ENCODE measurements at regions not wholly inside any gene's neighbourhood (a gene's known extent, or its start where the extent isn't known, plus 50 kb on each side); places are given as distances from the start of the nearest gene placed in this dataset.

DNA sequence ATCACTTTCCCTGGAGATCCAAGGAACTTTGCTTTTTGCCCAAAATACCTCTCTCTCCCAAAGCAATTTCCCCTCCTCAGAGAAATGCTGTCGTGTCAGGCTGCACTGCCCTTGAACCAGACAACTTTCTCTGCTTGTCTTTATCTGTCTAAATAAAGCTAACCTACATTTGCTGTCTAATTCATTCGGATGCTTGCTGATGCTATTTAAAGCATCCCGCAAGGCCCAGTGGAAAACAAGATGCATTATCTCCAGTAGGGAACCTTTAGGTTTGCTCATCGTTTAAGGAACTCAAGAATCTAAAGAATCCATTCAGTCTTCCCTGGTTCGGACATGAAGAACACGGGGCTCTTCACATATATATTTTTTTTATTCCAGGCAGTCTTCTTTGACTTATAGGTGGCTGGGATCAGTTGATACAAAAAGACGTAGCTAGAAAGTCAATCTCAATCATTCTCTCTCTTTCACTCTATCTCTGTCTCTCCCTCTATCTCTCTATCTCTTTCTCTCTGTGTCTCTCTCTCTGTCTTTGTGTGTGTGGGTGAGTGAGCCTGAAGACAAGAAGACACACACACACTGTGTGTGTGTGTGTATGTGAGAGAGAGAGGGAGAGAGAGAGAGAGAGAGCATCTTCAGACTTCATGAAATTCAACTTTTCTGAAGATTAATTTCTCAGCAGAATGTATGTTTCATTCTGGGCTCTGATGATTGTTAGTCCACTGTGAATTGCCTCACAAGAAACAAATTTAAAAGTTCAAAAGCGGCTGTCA, 92.8 kb upstream of the MKLN1 start:
- no peaks in the 10 kb centered on the region for H3K27me3 Mint-ChIP-seq (ENCODE audit: low read depth)
- no peak overlapping the region for H3K4me3 Mint-ChIP-seq
- no peak for DNase-seq
- H3K4me1 Mint-ChIP-seq (ENCODE audit: low read depth) = peaks cover 72% of the 10 kb centered on the region
- CTCF ChIA-PET = interaction anchor here (1.0 to 1.1 kb wide), 2 partner anchors 12 to 126 kb away, joined by 3 to 7 read pairs; no protein-coding TSS in a partner anchor
- no peak for ATAC-seq
- H3K36me3 Mint-ChIP-seq (ENCODE audit: low read depth) = peaks cover 2% of the 10 kb centered on the region
- POLR2A ChIA-PET = interaction anchor here (0.5 to 3.7 kb wide), 5 partner anchors 11 to 129 kb away, joined by 3 to 26 read pairs (median 4); partner anchors contain the start of gene MKLN1
- H3K27ac Mint-ChIP-seq = peak overlapping the region; percentile 85
- no peaks in the 10 kb centered on the region for H3K9me3 Mint-ChIP-seq (ENCODE audit: insufficient read depth)

DNA sequence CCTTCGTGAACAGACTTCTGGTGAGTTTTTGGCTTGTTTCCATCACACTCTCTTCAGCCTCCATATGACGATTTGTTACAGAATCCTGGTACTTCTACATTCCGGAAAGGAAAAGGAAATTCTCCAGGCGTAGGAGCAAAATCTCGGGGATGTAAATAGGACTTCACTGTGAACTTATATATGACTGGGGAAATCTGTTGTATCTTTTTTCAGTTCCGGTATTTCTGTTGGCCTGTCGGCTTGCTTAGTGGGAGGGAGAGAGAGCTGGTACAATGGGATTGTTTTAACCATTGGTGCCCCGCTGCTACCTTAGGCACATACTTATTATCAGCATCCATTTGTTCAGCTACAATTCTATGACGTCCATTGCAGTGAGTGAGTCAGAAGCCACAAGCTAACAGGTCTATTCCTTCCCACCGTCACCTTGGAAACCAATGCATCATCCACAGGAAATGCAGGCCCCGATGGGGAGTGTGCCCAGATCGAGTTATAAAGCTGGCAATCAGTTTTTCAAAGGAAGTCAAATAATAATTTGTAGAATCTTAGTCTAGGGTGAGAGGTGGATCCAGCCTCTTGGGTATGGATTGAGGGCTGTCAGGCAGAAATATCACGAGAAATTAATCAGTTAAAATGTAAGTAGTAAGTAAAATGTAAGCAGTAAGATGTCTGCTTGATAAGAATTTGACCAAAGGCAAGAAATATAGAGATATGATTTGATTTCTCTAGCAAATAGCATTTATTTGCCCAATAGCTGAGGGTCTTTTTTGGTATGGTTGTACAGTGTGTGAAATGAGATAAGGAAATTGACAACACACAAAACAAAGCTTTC, 92.0 kb upstream of the MKLN1 start:
- ATAC-seq (peak; percentile 77), DNase-seq (peak; percentile 89)
- Mint-ChIP-seq H3K9me3 (ENCODE audit: insufficient read depth) (no peaks in the 10 kb centered on the region), H3K36me3 (ENCODE audit: low read depth) (peaks cover 2% of the 10 kb centered on the region), H3K4me1 (ENCODE audit: low read depth) (peaks cover 65% of the 10 kb centered on the region), H3K4me3 (peak overlapping the region; percentile 6), H3K27me3 (ENCODE audit: low read depth) (no peaks in the 10 kb centered on the region), H3K27ac (peak overlapping the region; percentile 85)
- POLR2A ChIA-PET = interaction anchor here (0.5 to 3.7 kb wide), 8 partner anchors 12 to 302 kb away, joined by 3 to 26 read pairs (median 4); partner anchors contain the start of gene MKLN1
- CTCF ChIA-PET = interaction anchor here (1.0 to 1.8 kb wide), 3 partner anchors 11 to 128 kb away, joined by 3 to 7 read pairs (median 7); no protein-coding TSS in a partner anchor

- Mint-ChIP-seq H3K4me1 (ENCODE audit: low read depth) (peaks cover 61% of the 10 kb centered on the region), H3K27me3 (ENCODE audit: low read depth) (no peaks in the 10 kb centered on the region), H3K36me3 (ENCODE audit: low read depth) (peaks cover 2% of the 10 kb centered on the region), H3K27ac (peak overlapping the region; percentile 85), H3K4me3 (no peak overlapping the region), H3K9me3 (ENCODE audit: insufficient read depth) (no peaks in the 10 kb centered on the region)
- ATAC-seq (no peak), DNase-seq (no peak)
- ChIA-PET POLR2A (interaction anchor here (0.7 to 3.7 kb wide), 7 partner anchors 13 to 301 kb away, joined by 3 to 26 read pairs (median 4); partner anchors contain the start of gene MKLN1), CTCF (interaction anchor here (0.8 to 1.8 kb wide), 3 partner anchors 127 to 196 kb away, joined by 3 to 7 read pairs (median 7); no protein-coding TSS in a partner anchor)
Measured at GRCh38 chr7:131236318-131236672, 91.4 kb upstream of the MKLN1 start.

- DNase-seq (peak; percentile 26), ATAC-seq (peak; percentile 32)
- POLR2A ChIA-PET = interaction anchor here (1.2 to 1.6 kb wide), 2 partner anchors 129 to 132 kb away, joined by 4 to 5 read pairs; no protein-coding TSS in a partner anchor
- peak overlapping the region; percentile 57 for H3K27ac Mint-ChIP-seq
- no peak overlapping the region for H3K4me3 Mint-ChIP-seq
- H3K27me3 Mint-ChIP-seq (ENCODE audit: low read depth) = no peaks in the 10 kb centered on the region
- peaks cover 2% of the 10 kb centered on the region for H3K36me3 Mint-ChIP-seq (ENCODE audit: low read depth)
- H3K9me3 Mint-ChIP-seq (ENCODE audit: insufficient read depth) = no peaks in the 10 kb centered on the region
- CTCF ChIA-PET = interaction anchor here (1.0 to 1.7 kb wide), 6 partner anchors 18 to 130 kb away, joined by 3 to 5 read pairs (median 3); no protein-coding TSS in a partner anchor
- peaks cover 46% of the 10 kb centered on the region for H3K4me1 Mint-ChIP-seq (ENCODE audit: low read depth)
Measured at GRCh38 chr7:131238347-131238931, 89.2 kb upstream of the MKLN1 start.

DNA sequence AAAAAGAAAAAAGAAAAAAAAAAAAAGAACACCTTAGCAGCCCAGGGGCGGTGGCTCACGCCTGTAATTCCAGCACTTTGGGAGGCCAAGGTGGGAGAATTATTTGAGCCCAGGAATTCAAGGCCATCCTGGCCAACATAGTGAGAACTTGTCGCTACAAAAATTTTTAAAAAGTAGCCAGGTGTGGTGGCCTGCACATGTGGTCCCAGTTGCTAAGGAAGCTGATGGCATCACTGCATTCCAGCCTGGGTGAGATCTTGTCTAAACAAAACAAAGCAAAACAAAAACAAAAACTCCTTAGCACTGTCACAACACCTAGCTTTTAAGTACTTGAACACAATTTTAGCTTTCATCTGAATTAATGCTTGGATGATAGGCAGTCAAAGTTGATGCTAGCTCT, 86.3 kb upstream of the MKLN1 start:
- CTCF ChIA-PET = interaction anchor here (1.3 to 1.5 kb wide), 2 partner anchors 10 to 12 kb away, joined by 3 read pairs; no protein-coding TSS in a partner anchor

DNA sequence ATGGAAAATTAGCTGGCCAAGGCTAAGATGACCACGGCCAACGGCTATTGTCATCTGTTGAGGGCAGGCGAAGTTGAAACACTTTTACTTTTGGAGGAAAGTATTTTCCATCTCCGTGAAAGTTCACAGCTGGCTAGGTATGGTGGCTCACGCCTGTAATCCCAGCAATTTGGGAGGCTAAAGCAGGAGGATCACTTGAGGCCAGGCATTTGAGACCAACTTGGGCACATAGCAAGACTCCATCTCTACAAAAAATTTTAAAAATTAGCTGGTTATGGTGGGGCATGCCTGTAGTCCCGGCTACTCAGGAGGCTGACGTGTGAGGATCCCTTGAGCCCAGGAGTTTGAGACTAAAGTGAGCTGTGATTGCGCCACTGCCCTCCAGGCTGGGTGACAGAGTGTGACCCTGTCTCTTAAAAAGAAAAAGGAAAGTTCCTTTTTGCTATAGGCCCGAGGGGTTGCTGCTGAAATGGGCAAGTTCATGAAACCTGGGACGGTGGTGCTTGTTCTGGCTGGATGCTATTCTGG, 85.5 kb upstream of the MKLN1 start:
- ChIA-PET CTCF (interaction anchor here (1.5 kb wide), 1 partner anchor 9 kb away, joined by 3 read pairs; no protein-coding TSS in a partner anchor), POLR2A (no interaction called here)
- H3K27ac Mint-ChIP-seq = no peak overlapping the region
- ATAC-seq (no peak), DNase-seq (no peak)
- no peak overlapping the region for H3K4me3 Mint-ChIP-seq
- no peaks in the 10 kb centered on the region for H3K36me3 Mint-ChIP-seq (ENCODE audit: low read depth)
- no peaks in the 10 kb centered on the region for H3K9me3 Mint-ChIP-seq (ENCODE audit: insufficient read depth)
- no peaks in the 10 kb centered on the region for H3K27me3 Mint-ChIP-seq (ENCODE audit: low read depth)
- peaks cover 17% of the 10 kb centered on the region for H3K4me1 Mint-ChIP-seq (ENCODE audit: low read depth)

More for the DNA sequence above, 86.3 kb upstream of the MKLN1 start:
- no peaks in the 10 kb centered on the region for H3K9me3 Mint-ChIP-seq (ENCODE audit: insufficient read depth)
- POLR2A ChIA-PET = no interaction called here
- DNase-seq = no peak
- ATAC-seq = no peak
- H3K4me1 Mint-ChIP-seq (ENCODE audit: low read depth) = peaks cover 25% of the 10 kb centered on the region
- no peak overlapping the region for H3K4me3 Mint-ChIP-seq
- H3K36me3 Mint-ChIP-seq (ENCODE audit: low read depth) = no peaks in the 10 kb centered on the region
- no peaks in the 10 kb centered on the region for H3K27me3 Mint-ChIP-seq (ENCODE audit: low read depth)
- no peak overlapping the region for H3K27ac Mint-ChIP-seq

- no peak for DNase-seq
- ChIA-PET CTCF (no interaction called here), POLR2A (no interaction called here)
- Mint-ChIP-seq H3K9me3 (ENCODE audit: insufficient read depth) (no peaks in the 10 kb centered on the region), H3K27me3 (ENCODE audit: low read depth) (peaks cover 6% of the 10 kb centered on the region), H3K4me3 (no peak overlapping the region), H3K36me3 (ENCODE audit: low read depth) (no peaks in the 10 kb centered on the region), H3K4me1 (ENCODE audit: low read depth) (no peaks in the 10 kb centered on the region), H3K27ac (no peak overlapping the region)
- no peak for ATAC-seq
Measured at GRCh38 chr7:131244259-131244852, 83.3 kb upstream of the MKLN1 start.

GRCh38 chr7:131249003-131249402, 78.7 kb upstream of the MKLN1 start:
- CTCF ChIA-PET = no interaction called here
- H3K27me3 Mint-ChIP-seq (ENCODE audit: low read depth) = peaks cover 6% of the 10 kb centered on the region

DNA sequence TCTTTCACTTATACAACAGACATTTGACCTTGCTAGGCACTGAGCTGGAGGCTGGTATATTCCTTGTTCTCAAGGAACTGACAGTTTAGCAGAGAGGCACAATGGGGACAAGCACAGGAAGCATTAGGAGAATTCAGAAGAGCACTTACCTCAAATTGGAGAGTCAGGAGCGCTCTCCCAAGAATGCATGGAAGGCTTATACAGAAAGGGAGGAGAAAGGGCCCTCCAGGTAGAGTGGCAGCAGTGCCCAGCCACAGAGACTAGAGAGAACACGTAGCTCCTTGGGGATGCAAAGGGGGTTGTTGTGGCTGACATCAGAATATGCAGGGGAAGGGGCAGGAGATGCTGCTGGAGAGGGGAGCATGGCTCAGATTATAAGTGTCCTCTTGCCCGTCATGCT, 78.2 kb upstream of the MKLN1 start:
- Mint-ChIP-seq H3K27me3 (ENCODE audit: low read depth) (peaks cover 6% of the 10 kb centered on the region), H3K27ac (no peak overlapping the region), H3K36me3 (ENCODE audit: low read depth) (peaks cover under 1% of the 10 kb centered on the region), H3K4me1 (ENCODE audit: low read depth) (no peaks in the 10 kb centered on the region), H3K4me3 (no peak overlapping the region), H3K9me3 (ENCODE audit: insufficient read depth) (peaks cover 11% of the 10 kb centered on the region)
- CTCF ChIA-PET = no interaction called here
- POLR2A ChIA-PET = no interaction called here
- no peak for ATAC-seq
- DNase-seq = no peak

More at GRCh38 chr7:131249003-131249402, 78.7 kb upstream of the MKLN1 start:
- H3K4me3 Mint-ChIP-seq = no peak overlapping the region
- H3K9me3 Mint-ChIP-seq (ENCODE audit: insufficient read depth) = peaks cover 6% of the 10 kb centered on the region
- DNase-seq = no peak
- H3K4me1 Mint-ChIP-seq (ENCODE audit: low read depth) = no peaks in the 10 kb centered on the region
- H3K27ac Mint-ChIP-seq = no peak overlapping the region
- H3K36me3 Mint-ChIP-seq (ENCODE audit: low read depth) = no peaks in the 10 kb centered on the region
- POLR2A ChIA-PET = no interaction called here
- no peak for ATAC-seq

- no peak overlapping the region for H3K27ac Mint-ChIP-seq
- H3K9me3 Mint-ChIP-seq (ENCODE audit: insufficient read depth) = peaks cover 18% of the 10 kb centered on the region
- ATAC-seq = no peak
- H3K4me3 Mint-ChIP-seq = no peak overlapping the region
- POLR2A ChIA-PET = no interaction called here
- peaks cover 5% of the 10 kb centered on the region for H3K36me3 Mint-ChIP-seq (ENCODE audit: low read depth)
- H3K4me1 Mint-ChIP-seq (ENCODE audit: low read depth) = no peaks in the 10 kb centered on the region
- CTCF ChIA-PET = interaction anchor here (1.3 kb wide), 1 partner anchor 8 kb away, joined by 3 read pairs; no protein-coding TSS in a partner anchor
- no peak for DNase-seq
- H3K27me3 Mint-ChIP-seq (ENCODE audit: low read depth) = peaks cover 8% of the 10 kb centered on the region
Measured at GRCh38 chr7:131250331-131250730, 77.3 kb upstream of the MKLN1 start.

DNA sequence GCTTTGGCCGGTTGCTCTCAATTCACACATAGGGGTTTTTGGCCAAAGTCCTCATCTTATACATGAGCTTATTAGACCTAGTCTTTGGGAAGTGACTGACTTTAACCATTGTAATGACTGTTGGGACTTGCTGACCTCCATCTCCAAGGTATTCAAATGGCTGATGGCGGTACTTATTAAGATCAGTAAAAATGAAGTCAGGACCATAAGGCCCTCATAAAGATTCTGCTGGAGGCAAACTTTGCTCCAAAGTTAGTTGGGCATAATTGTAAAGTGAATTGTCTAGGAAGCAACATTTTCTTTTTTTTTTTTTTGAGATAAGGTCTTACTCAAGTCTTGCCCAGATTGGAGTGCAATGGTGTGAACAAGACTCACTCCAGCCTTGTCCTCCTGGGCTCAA, 76.3 kb upstream of the MKLN1 start:
- no peak overlapping the region for H3K4me3 Mint-ChIP-seq
- peaks cover 18% of the 10 kb centered on the region for H3K9me3 Mint-ChIP-seq (ENCODE audit: insufficient read depth)
- H3K4me1 Mint-ChIP-seq (ENCODE audit: low read depth) = no peaks in the 10 kb centered on the region
- ATAC-seq (no peak), DNase-seq (no peak)
- H3K36me3 Mint-ChIP-seq (ENCODE audit: low read depth) = peaks cover 5% of the 10 kb centered on the region
- POLR2A ChIA-PET = no interaction called here
- CTCF ChIA-PET = interaction anchor here (1.3 kb wide), 1 partner anchor 9 kb away, joined by 3 read pairs; no protein-coding TSS in a partner anchor
- no peak overlapping the region for H3K27ac Mint-ChIP-seq
- H3K27me3 Mint-ChIP-seq (ENCODE audit: low read depth) = peaks cover 9% of the 10 kb centered on the region

All from activated CD8-positive, alpha-beta T cell treated with anti-CD3 and anti-CD28 coated beads, Interleukin-2, amount 10 ng/mL, durations not matched to agents 7 days and 5 days (primary cell).